Activated CD8-positive, alpha-beta memory T cell treated with anti-CD3 and anti-CD28 coated beads, Interleukin-2, amount 50 U/mL, for 48 hours (primary cell): ENCODE measurements at regions not wholly inside any gene's neighbourhood (a gene's known extent, or its start where the extent isn't known, plus 50 kb on each side); places are given as distances from the start of the nearest gene placed in this dataset.

ENCODE experiments used
- DNase-seq: peaks from one replicate; pipeline ENCODE4 v3.0.0-alpha.2; 2020

GRCh38 chr12:98224584-98225221, 290.7 kb upstream of the TMPO start:
- DNase-seq: no peak

- DNase-seq: no peak
Measured at GRCh38 chr12:98227162-98227561, 288.2 kb upstream of the TMPO start.

GRCh38 chr12:98228683-98229539, 286.5 kb upstream of the TMPO start:
- DNase-seq: no peak

- no peak for DNase-seq
Measured at GRCh38 chr12:98229540-98229924, 285.9 kb upstream of the TMPO start.

GRCh38 chr12:98232753-98233390, 282.5 kb upstream of the TMPO start:
- DNase-seq: no peak

- no peak for DNase-seq
Measured at GRCh38 chr12:98235301-98235700, 280.1 kb upstream of the TMPO start.

GRCh38 chr12:98238515-98239130, 276.8 kb upstream of the TMPO start:
- DNase-seq: no peak

- no peak for DNase-seq
Measured at GRCh38 chr12:98243190-98243589, 272.2 kb upstream of the TMPO start.

GRCh38 chr12:98244136-98244535, 271.3 kb upstream of the TMPO start:
- no peak for DNase-seq

GRCh38 chr12:98253207-98254037, 262.0 kb upstream of the TMPO start:
- DNase-seq: no peak

- DNase-seq: no peak
Measured at GRCh38 chr12:98256830-98257229, 258.6 kb upstream of the TMPO start.

GRCh38 chr12:98259693-98260092, 255.7 kb upstream of the TMPO start:
- no peak for DNase-seq

- no peak for DNase-seq
Measured at GRCh38 chr12:98260276-98260675, 255.1 kb upstream of the TMPO start.

GRCh38 chr12:98262902-98263301, 252.5 kb upstream of the TMPO start:
- no peak for DNase-seq

GRCh38 chr12:98274430-98275130, 240.8 kb upstream of the TMPO start:
- DNase-seq: no peak

GRCh38 chr12:98275131-98275475, 240.3 kb upstream of the TMPO start:
- no peak for DNase-seq

- no peak for DNase-seq
Measured at GRCh38 chr12:98280152-98280551, 235.2 kb upstream of the TMPO start.

- DNase-seq: no peak
Measured at GRCh38 chr12:98280621-98281020, 234.8 kb upstream of the TMPO start.

- no peak for DNase-seq
Measured at GRCh38 chr12:98291828-98292227, 223.6 kb upstream of the TMPO start.

GRCh38 chr12:98294051-98294805, 221.2 kb upstream of the TMPO start:
- no peak for DNase-seq

- DNase-seq: no peak
Measured at GRCh38 chr12:98295681-98296080, 219.7 kb upstream of the TMPO start.
